ENCODE measurements at regions not wholly inside any gene's neighbourhood (a gene's known extent, or its start where the extent isn't known, plus 50 kb on each side); places are given as distances from the start of the nearest gene placed in this dataset.

- intact Hi-C loops (cut with DNase I), result no loop called here
- H3K9me3 ChIP-seq, result no peaks in the 10 kb centered on the region
- DNase-seq (ENCODE audit: extremely low spot score in 2 of 2), result no peak
- H3K4me1 ChIP-seq, result peaks cover 26% of the 10 kb centered on the region
- no peak overlapping the region for H3K27ac ChIP-seq
- no peaks in the 10 kb centered on the region for H3K27me3 ChIP-seq
- TF ChIP-seq POLR2AphosphoS5 (IDR thresholded peaks at IDR 0.05; ENCODE audit: insufficient read depth in 1 of 2, low read depth in 1 of 2) (no peak), CTCF (IDR thresholded peaks at IDR 0.05) (no peak), POLR2A (IDR thresholded peaks at IDR 0.05) (no peak)
- H3K4me3 ChIP-seq, result no peak overlapping the region
- H3K36me3 ChIP-seq, result no peaks in the 10 kb centered on the region
Observed at GRCh38 chr16:85422632-85423550, 190.2 kb upstream of the GSE1 start.

- intact Hi-C loops (cut with DNase I), result no loop called here
Observed at GRCh38 chr16:85423631-85424030, 189.5 kb upstream of the GSE1 start.

GRCh38 chr16:85424260-85425073 lies 188.7 kb upstream of the GSE1 start:
- no peaks in the 10 kb centered on the region for H3K9me3 ChIP-seq
- no peak overlapping the region for H3K27ac ChIP-seq
- TF ChIP-seq POLR2AphosphoS5 (IDR thresholded peaks at IDR 0.05; ENCODE audit: insufficient read depth in 1 of 2, low read depth in 1 of 2), result no peak
- TF ChIP-seq POLR2A (IDR thresholded peaks at IDR 0.05), result no peak
- TF ChIP-seq CTCF (IDR thresholded peaks at IDR 0.05), result no peak
- H3K27me3 ChIP-seq, result no peaks in the 10 kb centered on the region
- H3K4me3 ChIP-seq, result no peak overlapping the region
- H3K36me3 ChIP-seq, result no peaks in the 10 kb centered on the region
- intact Hi-C loops (cut with DNase I), result no loop called here
- H3K4me1 ChIP-seq, result peaks cover 26% of the 10 kb centered on the region
- DNase-seq (ENCODE audit: extremely low spot score in 2 of 2), result no peak

More at GRCh38 chr16:85423631-85424030, 189.5 kb upstream of the GSE1 start:
- Histone ChIP-seq H3K4me1 (peaks cover 26% of the 10 kb centered on the region), H3K4me3 (no peak overlapping the region), H3K9me3 (no peaks in the 10 kb centered on the region), H3K36me3 (no peaks in the 10 kb centered on the region), H3K27me3 (no peaks in the 10 kb centered on the region), H3K27ac (no peak overlapping the region)
- TF ChIP-seq CTCF (IDR thresholded peaks at IDR 0.05) (no peak), POLR2A (IDR thresholded peaks at IDR 0.05) (no peak), POLR2AphosphoS5 (IDR thresholded peaks at IDR 0.05; ENCODE audit: insufficient read depth in 1 of 2, low read depth in 1 of 2) (no peak)
- no peak for DNase-seq (ENCODE audit: extremely low spot score in 2 of 2)

GRCh38 chr16:85425074-85425662 lies 188.0 kb upstream of the GSE1 start:
- no peak overlapping the region for H3K4me3 ChIP-seq
- TF ChIP-seq CTCF (IDR thresholded peaks at IDR 0.05) (no peak), POLR2AphosphoS5 (IDR thresholded peaks at IDR 0.05; ENCODE audit: insufficient read depth in 1 of 2, low read depth in 1 of 2) (no peak), POLR2A (IDR thresholded peaks at IDR 0.05) (no peak)
- H3K4me1 ChIP-seq, result peaks cover 26% of the 10 kb centered on the region
- no peak for DNase-seq (ENCODE audit: extremely low spot score in 2 of 2)
- H3K9me3 ChIP-seq, result no peaks in the 10 kb centered on the region
- no peak overlapping the region for H3K27ac ChIP-seq
- H3K36me3 ChIP-seq, result no peaks in the 10 kb centered on the region
- no peaks in the 10 kb centered on the region for H3K27me3 ChIP-seq
- intact Hi-C loops (cut with DNase I), result no loop called here

All from vagina (tissue), 2 donors.